Esophagus (tissue), 2 donors: ENCODE measurements at regions not wholly inside any gene's neighbourhood (a gene's known extent, or its start where the extent isn't known, plus 50 kb on each side); places are given as distances from the start of the nearest gene placed in this dataset.

ENCODE experiments used
- H3K27ac ChIP-seq, 2 donors: one replicate each; pipeline ENCODE4 v1.5.1; 2013; ENCODE audit warnings: low read depth in 2 of 2, mild to moderate bottlenecking in 2 of 2, inconsistent platforms in 1 of 2, low read length in 1 of 2, moderate library complexity in 1 of 2
- H3K27me3 ChIP-seq, 2 donors: one replicate each; pipeline ENCODE4 v1.6.1; 2013; ENCODE audit warnings: low read length in 2 of 2, control low read depth in 1 of 2, mild to moderate bottlenecking in 1 of 2; ENCODE audit not compliant: insufficient read depth in 2 of 2, control insufficient read depth in 1 of 2
- H3K36me3 ChIP-seq, 2 donors: one replicate each; pipeline ENCODE4 v1.6.1; 2013; ENCODE audit warnings: low read length in 1 of 2; ENCODE audit not compliant: control insufficient read depth in 2 of 2, insufficient read depth in 2 of 2
- H3K4me1 ChIP-seq, 2 donors: one replicate each; pipeline ENCODE4 v1.6.1; 2013; ENCODE audit warnings: low read length in 1 of 2; ENCODE audit not compliant: control insufficient read depth in 2 of 2, insufficient read depth in 2 of 2
- H3K4me3 ChIP-seq, 2 donors: one replicate each; pipeline ENCODE4 v1.5.1; 2013; ENCODE audit warnings: low read length in 2 of 2, mild to moderate bottlenecking in 2 of 2, low read depth in 1 of 2, moderate library complexity in 1 of 2
- H3K9me3 ChIP-seq, 2 donors: one replicate each; pipeline ENCODE4 v1.6.1; 2013; ENCODE audit warnings: mild to moderate bottlenecking in 2 of 2, low read depth in 1 of 2, low read length in 1 of 2, moderate library complexity in 1 of 2; ENCODE audit not compliant: control insufficient read depth in 2 of 2, insufficient read depth in 1 of 2
- WGBS, 2 donors: extraction: QIAGEN DNeasy Blood & Tissue Kit; methylation state at CpG; one replicate each; pipeline ENCODE4 v1.1.7; 2013; 5-methylcytosine and 5-hydroxymethylcytosine counted together
- donor health status: healthy with polysubstance abuse.
- donor health status: Bipolar disorder and iron deficiency.

DNA sequence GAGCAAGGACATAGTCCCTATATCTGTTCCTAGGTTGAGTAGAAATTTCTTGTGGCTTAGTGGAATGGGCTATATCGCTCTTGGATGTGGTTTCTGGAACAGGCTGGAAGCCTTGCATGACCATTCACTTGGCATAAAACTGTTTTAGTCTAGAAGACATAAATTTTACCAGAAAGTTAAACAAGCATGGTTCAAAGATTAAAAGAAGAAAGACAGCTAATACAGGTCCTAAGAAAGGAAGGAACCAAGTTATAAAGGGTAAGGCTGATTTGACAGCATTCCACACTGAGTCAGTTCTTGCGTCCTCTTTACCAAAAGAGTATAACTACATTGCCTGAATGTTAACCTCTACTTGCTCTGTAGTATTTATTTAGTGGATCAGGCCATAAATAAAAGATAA, 724.2 kb downstream of the SORCS1 start:
- Histone ChIP-seq H3K4me1 (no peaks in the 10 kb centered on the region), H3K36me3 (no peaks in the 10 kb centered on the region), H3K27me3 (no peaks in the 10 kb centered on the region), H3K4me3 (no peak overlapping the region), H3K9me3 (no peaks in the 10 kb centered on the region), H3K27ac (peak overlapping the region in 1 of 2 donors; percentile 75)
- WGBS, 2 donors = 54 to 59% methylated on average over 2 of the region's 2 CpGs

- 61% methylated on average over 3 of the region's 3 CpGs for WGBS, 2 donors
- Histone ChIP-seq H3K4me1 (no peaks in the 10 kb centered on the region), H3K27me3 (no peaks in the 10 kb centered on the region), H3K9me3 (no peaks in the 10 kb centered on the region), H3K36me3 (no peaks in the 10 kb centered on the region), H3K27ac (peak overlapping the region in 1 of 2 donors; percentile 42), H3K4me3 (no peak overlapping the region)
These were observed 725.1 kb downstream of the SORCS1 start for GRCh38 chr10:106439366-106439765.

- Histone ChIP-seq H3K27me3 (no peaks in the 10 kb centered on the region), H3K4me3 (no peak overlapping the region), H3K36me3 (no peaks in the 10 kb centered on the region), H3K27ac (no peak overlapping the region), H3K4me1 (no peaks in the 10 kb centered on the region), H3K9me3 (no peaks in the 10 kb centered on the region)
- WGBS, 2 donors = 25 to 42% methylated on average over 1 of the region's 1 CpG
These were observed 726.1 kb downstream of the SORCS1 start for GRCh38 chr10:106438386-106438785.

DNA sequence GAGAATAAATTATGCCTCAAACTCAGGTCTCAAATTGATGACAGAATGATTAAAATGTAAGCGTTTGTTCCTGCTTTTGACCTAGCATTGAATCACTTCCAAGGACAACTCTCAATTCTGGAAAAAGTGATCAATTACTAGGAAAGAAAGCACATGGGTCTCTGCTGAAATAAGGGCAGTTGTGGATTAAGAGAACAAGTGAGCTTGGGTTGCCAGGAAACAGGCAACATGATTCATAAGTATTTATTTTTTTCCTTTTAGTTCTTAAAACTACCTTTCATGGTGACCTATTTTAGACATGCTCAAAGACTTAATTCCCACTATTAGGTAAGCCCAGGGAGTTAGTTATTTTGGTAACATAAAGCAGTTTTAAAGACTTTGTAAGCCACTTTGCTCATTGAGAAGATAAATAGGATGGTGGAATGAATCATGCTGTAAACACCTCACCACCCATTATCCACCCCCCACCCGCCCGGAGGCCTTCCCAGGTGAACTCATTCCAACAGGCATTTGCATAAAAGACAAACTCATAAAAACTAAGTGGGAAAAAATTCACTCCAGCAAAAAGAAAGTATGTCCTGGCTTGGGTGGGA, 728.3 kb downstream of the SORCS1 start:
- Histone ChIP-seq H3K36me3 (no peaks in the 10 kb centered on the region), H3K9me3 (no peaks in the 10 kb centered on the region), H3K4me3 (no peak overlapping the region), H3K27ac (no peak overlapping the region), H3K4me1 (no peaks in the 10 kb centered on the region), H3K27me3 (no peaks in the 10 kb centered on the region)
- 44 to 55% methylated on average over 3 of the region's 3 CpGs for WGBS, 2 donors

- no peak overlapping the region for H3K27ac ChIP-seq
- no peak overlapping the region for H3K4me3 ChIP-seq
- WGBS, 2 donors = 76 to 85% methylated on average over 1 of the region's 1 CpG
- H3K36me3 ChIP-seq = no peaks in the 10 kb centered on the region
- H3K4me1 ChIP-seq = no peaks in the 10 kb centered on the region
- H3K27me3 ChIP-seq = no peaks in the 10 kb centered on the region
- H3K9me3 ChIP-seq = no peaks in the 10 kb centered on the region
These were observed 729.4 kb downstream of the SORCS1 start for GRCh38 chr10:106435081-106435480.

DNA sequence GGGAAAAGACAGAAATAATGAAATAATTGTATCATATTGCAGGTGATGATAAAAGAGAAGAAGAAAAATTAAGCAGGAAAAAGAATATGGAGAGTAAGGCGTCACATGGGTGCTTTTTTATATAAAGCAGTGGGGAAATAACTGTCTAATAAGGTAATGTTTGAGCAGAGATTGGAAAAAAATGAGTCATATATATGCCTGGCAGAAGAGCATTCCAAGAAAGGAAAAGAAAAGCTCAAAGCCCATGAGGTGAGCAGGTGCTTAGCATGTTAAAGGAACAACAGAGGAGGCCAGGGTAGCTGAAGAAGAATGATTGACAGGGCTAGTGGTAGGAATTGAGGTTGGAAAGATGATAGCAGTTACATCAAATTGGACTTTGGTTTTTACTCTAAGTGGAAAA, 739.5 kb downstream of the SORCS1 start:
- no peak overlapping the region for H3K27ac ChIP-seq
- H3K4me1 ChIP-seq = no peaks in the 10 kb centered on the region
- WGBS, 2 donors = 67 to 91% methylated on average over 1 of the region's 1 CpG
- H3K27me3 ChIP-seq = no peaks in the 10 kb centered on the region
- H3K36me3 ChIP-seq = no peaks in the 10 kb centered on the region
- H3K9me3 ChIP-seq = no peaks in the 10 kb centered on the region
- H3K4me3 ChIP-seq = no peak overlapping the region

DNA sequence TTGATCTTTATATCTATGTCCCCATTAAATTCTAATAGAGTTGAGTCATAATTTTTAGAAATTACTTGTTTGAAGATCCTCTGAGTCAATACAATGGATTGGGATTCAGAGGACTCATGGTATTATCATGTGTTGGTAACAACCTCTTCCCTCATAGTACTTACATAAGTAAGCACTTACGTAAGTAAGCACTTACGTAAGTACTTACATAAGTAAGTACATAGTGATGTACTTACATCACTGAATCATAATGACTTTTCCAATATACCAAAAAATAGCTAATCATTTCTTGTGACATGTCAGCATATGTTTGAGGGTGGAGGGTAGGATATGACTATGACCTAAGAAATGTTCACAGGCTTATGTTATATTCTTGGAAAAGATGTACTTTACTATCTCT, 740.5 kb downstream of the SORCS1 start:
- WGBS, 2 donors = 63 to 75% methylated on average over 2 of the region's 2 CpGs
- no peak overlapping the region for H3K27ac ChIP-seq

DNA sequence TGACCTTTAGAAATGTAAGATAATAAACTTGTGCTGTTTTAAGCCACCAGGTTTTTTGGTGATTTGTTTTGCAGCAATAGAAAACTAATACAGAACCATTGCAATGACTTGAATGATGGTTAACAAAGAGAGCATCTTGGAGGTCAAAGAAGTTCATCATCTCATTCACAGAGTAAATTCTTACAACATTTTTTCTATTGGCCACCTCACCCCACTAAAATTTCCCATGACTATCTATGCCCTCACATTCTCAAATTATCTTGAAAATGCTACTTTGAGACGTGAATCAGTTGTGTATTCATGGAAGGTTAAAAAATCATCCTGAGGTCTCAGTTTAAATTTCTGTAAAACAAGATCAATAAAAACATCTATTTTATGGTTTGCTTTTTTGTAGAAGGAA, 754.2 kb downstream of the SORCS1 start:
- Histone ChIP-seq H3K36me3 (no peaks in the 10 kb centered on the region), H3K4me3 (no peak overlapping the region), H3K4me1 (no peaks in the 10 kb centered on the region), H3K27ac (no peak overlapping the region), H3K9me3 (no peaks in the 10 kb centered on the region), H3K27me3 (no peaks in the 10 kb centered on the region)
- 65 to 78% methylated on average over 1 of the region's 1 CpG for WGBS, 2 donors

More for the DNA sequence above, 740.5 kb downstream of the SORCS1 start:
- Histone ChIP-seq H3K36me3 (no peaks in the 10 kb centered on the region), H3K27me3 (no peaks in the 10 kb centered on the region), H3K9me3 (no peaks in the 10 kb centered on the region), H3K4me1 (no peaks in the 10 kb centered on the region), H3K4me3 (no peak overlapping the region)

- no peak overlapping the region for H3K27ac ChIP-seq
- no peaks in the 10 kb centered on the region for H3K27me3 ChIP-seq
- 36 to 42% methylated on average over 4 of the region's 4 CpGs for WGBS, 2 donors
- H3K4me3 ChIP-seq = no peak overlapping the region
- no peaks in the 10 kb centered on the region for H3K36me3 ChIP-seq
- no peaks in the 10 kb centered on the region for H3K4me1 ChIP-seq
- no peaks in the 10 kb centered on the region for H3K9me3 ChIP-seq
These were observed 759.4 kb downstream of the SORCS1 start for GRCh38 chr10:106405141-106405540.

DNA sequence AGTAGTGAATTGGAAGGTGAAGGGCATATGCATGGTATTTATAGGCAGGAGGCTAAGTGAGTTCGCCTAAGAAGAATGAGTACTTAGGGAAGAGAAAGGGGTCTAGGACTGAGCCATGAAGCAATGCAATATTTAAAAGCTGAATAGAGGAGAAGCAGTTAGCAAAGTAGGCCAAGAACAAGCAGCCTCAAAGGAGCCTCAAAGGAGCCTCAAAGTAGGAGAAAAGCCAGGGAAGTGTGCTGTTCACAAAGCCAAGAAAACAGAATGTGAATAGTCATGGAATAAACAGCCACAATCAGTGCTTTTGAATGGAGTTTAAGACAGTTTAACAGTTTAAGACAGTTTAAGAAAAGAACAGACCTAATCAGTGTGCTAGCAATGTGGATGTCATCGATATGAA, 762.0 kb downstream of the SORCS1 start:
- Histone ChIP-seq H3K27me3 (no peaks in the 10 kb centered on the region), H3K4me3 (no peak overlapping the region), H3K27ac (no peak overlapping the region), H3K9me3 (no peaks in the 10 kb centered on the region), H3K4me1 (no peaks in the 10 kb centered on the region), H3K36me3 (no peaks in the 10 kb centered on the region)
- WGBS, 2 donors = 87 to 92% methylated on average over 2 of the region's 2 CpGs
